NB4 (cell line): ENCODE measurements at regions not wholly inside any gene's neighbourhood (a gene's known extent, or its start where the extent isn't known, plus 50 kb on each side); places are given as distances from the start of the nearest gene placed in this dataset.

Experiments used
- DNase-seq: peaks from one replicate; pipeline ENCODE4 v3.0.0; 2010; ENCODE audit warnings: low read depth
- H3K4me3 ChIP-seq: one replicate; pipeline ENCODE4 v1.5.1; 2011; ENCODE audit warnings: mild to moderate bottlenecking, low read depth, low read length, moderate library complexity
- MYC ChIP-seq: IDR thresholded peaks from 2 replicates; pipeline ENCODE4 v1.6.1; 2011; ENCODE audit warnings: low read depth, low read length
- POLR2A ChIP-seq: IDR thresholded peaks from 2 replicates; pipeline ENCODE4 v1.6.1; 2011; ENCODE audit warnings: mild to moderate bottlenecking; ENCODE audit not compliant: insufficient read length; ENCODE audit errors: extremely low read depth
- TF ChIP-seq, protein P1 (sequence below): IDR thresholded peaks from one replicate; pipeline ENCODE4 v1.5.1; 2012; ENCODE audit warnings: low read depth, low read length
- TF ChIP-seq, protein P2 (sequence below): IDR thresholded peaks from 2 replicates; pipeline ENCODE4 v1.6.1; 2011; ENCODE audit warnings: low read depth, low read length

DNA sequence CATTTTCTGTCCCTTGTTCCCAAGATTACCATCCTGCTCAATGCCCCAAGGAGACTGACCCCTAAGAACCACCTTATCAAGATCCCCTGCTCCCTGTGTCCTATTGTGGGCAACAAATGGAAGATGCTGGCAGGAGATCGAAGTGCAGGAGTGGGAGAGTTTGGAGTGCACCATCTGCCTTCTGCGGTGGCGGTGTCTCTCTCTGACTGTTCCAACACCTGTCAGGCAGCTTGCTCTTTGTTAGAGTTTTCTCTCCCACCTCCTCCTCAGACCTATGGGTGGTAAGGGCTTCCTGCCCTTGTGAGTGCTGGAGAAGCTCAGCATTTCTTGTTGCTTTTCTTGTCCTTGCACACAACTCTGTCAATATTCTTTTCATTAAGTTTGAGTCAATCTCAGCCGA lies 64.1 kb upstream of the SPHKAP start:
- TF ChIP-seq MYC (no peak), POLR2A (no peak)
- no peak for DNase-seq
- H3K4me3 ChIP-seq, result no peak overlapping the region

DNA sequence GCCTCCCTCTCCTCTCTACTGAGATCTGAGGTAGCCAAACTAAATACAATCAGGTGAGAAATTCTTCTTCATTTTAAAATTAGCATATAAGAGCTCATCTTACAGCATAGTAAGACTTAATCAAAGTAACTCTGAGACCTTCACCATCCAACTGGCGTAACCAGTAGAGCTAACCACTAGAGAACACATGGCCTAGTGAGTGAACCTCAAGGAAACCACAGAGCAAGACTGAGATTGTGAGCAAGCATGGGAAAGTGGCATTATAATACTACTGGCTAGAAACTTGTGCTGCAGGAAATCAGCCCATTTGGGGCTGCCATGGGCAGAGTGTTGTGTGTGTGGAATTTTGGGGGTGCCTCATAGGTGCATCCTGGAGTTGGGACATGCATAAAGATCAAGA lies 61.1 kb upstream of the SPHKAP start:
- TF ChIP-seq, protein P1, sequence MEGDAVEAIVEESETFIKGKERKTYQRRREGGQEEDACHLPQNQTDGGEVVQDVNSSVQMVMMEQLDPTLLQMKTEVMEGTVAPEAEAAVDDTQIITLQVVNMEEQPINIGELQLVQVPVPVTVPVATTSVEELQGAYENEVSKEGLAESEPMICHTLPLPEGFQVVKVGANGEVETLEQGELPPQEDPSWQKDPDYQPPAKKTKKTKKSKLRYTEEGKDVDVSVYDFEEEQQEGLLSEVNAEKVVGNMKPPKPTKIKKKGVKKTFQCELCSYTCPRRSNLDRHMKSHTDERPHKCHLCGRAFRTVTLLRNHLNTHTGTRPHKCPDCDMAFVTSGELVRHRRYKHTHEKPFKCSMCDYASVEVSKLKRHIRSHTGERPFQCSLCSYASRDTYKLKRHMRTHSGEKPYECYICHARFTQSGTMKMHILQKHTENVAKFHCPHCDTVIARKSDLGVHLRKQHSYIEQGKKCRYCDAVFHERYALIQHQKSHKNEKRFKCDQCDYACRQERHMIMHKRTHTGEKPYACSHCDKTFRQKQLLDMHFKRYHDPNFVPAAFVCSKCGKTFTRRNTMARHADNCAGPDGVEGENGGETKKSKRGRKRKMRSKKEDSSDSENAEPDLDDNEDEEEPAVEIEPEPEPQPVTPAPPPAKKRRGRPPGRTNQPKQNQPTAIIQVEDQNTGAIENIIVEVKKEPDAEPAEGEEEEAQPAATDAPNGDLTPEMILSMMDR, result no peak
- TF ChIP-seq MYC, result no peak
- no peak for TF ChIP-seq POLR2A
- TF ChIP-seq, protein P2, sequence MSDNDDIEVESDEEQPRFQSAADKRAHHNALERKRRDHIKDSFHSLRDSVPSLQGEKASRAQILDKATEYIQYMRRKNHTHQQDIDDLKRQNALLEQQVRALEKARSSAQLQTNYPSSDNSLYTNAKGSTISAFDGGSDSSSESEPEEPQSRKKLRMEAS, result no peak
- no peak overlapping the region for H3K4me3 ChIP-seq
- no peak for DNase-seq

DNA sequence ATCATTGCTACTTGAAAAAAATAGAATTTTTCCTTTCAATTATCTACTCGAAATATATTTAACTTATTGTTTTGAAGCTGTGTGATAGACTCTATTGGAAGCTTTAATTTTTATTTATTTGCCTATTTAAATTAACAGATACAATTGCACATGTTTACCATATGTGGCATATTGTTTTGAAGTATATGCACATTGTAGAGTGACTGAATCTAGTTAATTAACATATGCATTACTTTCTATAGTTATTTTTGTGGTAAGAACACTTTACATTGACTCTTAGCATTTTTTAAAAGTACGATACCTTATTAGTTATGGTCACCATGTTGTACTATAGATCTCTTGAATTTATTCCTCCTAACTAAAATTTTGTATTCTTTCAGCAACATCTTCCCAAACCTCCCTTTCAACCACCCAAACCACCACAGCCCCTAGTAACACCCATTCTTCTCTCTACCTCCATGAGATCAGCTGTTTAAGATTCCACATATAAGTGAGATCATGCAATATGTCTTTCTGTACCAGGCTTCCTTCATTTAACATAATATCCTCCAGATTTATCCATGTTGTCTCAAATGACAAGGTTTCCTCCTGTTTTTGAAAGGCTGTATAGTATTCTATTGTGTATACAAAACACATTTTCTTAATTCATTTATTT lies 58.5 kb upstream of the SPHKAP start:
- TF ChIP-seq MYC (no peak), POLR2A (no peak)
- TF ChIP-seq, protein P2, result no peak
- TF ChIP-seq, protein P1, result no peak
- no peak for DNase-seq
- no peak overlapping the region for H3K4me3 ChIP-seq

DNA sequence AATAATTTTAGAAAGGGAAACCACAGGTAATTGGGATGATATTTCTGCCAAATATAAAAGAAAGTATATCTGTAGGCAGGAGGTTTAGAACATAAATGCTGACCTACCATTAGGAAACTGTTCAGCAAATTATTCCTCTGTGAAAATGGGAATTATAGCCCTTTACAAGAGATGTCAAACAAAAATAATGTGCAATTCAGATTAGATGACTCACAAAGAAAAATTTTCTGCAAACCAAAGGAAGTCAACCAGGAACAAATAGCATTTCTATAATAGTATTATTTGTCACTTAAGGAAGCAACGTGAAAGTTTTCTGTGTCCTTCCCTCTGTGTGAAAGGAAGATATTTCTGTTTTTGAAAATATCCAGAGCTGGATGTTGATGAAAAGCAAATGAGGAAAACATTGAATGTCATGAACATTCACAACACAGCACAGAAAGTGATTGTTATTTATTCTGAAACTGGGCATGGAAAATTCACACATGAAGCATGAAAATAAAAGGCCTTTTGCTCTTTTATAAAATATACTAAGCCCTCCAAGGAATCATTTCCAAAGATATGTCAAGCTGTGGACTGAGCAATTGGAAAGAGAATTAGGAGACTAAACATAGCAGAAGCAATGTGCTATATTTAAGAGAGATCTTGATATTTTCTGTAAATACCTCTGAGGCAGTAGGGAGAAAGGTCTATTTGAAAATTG lies 57.9 kb upstream of the SPHKAP start:
- TF ChIP-seq MYC, result no peak
- TF ChIP-seq, protein P1, result no peak
- no peak for TF ChIP-seq POLR2A
- TF ChIP-seq, protein P2, result no peak
- no peak overlapping the region for H3K4me3 ChIP-seq
- DNase-seq, result no peak
